AG09319 (cell line): ENCODE measurements at regions not wholly inside any gene's neighbourhood (a gene's known extent, or its start where the extent isn't known, plus 50 kb on each side); places are given as distances from the start of the nearest gene placed in this dataset.
"Not testable (repeated sequence)": the region's sequence is repeated elsewhere in the genome, so short reads cannot be mapped to it uniquely, and the experiment has no call there.

Source experiments
- DNase-seq: peaks from one replicate; pipeline ENCODE4 v3.0.0-alpha.2; 2010; ENCODE audit warnings: low read depth; ENCODE audit errors: extremely low read depth
- CTCF ChIP-seq: IDR thresholded peaks from 2 replicates; pipeline ENCODE4 v1.5.1; 2011; ENCODE audit warnings: low read depth, mild to moderate bottlenecking, inconsistent platforms, low read length, moderate library complexity

DNA sequence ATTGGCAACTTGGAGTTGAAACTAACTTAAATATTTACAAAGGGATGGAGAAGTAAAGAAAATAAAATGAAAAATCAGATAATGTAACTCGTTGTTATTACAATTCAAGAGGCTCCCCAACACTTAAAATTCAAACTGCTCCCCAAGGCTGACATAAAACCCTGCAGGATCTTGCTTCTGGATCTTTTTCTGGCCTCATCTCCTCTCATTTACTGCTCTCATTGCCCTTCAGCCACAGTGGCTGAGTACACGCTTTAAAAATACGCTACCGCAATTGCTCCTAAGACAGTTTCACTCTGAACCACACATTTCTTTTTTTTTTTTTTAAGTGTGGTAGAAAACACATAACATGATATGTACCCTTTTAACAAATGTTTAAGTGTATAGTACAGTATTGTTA, 718.1 kb upstream of the ANO3 start:
- no peak for TF ChIP-seq CTCF
- DNase-seq: no peak

- no peak for DNase-seq
- no peak for TF ChIP-seq CTCF
Observed at GRCh38 chr11:25615069-25615468, 716.9 kb upstream of the ANO3 start.

DNA sequence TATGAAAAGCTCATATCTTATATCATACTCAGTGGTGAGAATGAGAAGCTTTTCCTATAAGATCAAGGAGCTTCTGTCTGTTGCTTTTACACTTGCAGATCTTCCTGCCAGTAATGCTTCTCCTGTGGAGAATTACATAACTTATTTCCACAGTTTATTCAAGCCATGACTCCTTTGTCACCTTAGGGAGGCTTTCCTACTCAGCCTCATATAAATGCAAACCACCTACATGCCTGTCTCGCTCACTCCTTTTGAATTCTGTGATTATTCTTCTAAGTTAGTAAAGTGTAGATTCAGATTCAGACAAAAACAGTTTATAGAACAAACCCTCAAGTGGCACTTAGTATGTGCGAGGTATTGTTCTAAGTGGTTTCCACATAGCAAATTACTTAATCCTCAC, 716.1 kb upstream of the ANO3 start:
- TF ChIP-seq CTCF: no peak

DNA sequence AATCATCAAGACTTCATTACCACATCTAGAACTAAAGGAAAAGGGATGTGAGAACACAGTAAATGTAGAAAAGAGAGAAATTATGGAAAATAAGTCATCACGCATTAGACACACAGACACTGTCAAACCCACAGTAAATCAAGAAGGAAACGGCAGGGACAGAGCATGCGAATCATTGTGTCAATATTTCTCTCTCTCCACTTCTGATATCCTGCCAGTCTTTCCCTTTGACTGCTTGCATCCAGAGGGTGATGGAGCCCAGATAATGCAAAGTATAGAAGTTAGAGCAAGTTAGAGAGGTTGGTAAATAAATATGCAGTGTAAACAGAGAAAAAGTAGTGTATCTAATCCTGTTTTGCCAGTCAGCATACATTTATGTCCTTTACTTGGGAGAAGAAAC, 706.8 kb upstream of the ANO3 start:
- TF ChIP-seq CTCF: no peak
- no peak for DNase-seq

More for the DNA sequence above, 716.1 kb upstream of the ANO3 start:
- DNase-seq: no peak

DNA sequence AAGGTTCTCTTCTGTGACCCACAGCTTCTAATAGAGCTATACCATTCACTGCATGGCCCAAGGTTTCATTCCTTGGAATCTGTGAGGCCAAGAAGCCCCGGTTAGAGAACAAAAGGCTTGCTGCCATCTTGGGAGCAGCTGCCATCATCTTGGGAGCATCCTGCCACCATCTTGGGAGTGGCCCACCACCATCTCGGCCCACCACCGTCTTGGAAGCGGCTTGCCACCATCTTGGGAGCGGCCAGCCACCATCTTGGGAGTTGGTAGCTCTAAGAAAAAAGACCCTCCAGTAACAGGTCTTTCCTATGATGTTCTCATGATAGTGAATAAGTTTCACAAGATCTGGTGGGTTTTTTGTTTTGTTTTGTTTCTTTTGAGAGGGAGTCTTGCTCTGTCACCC, 703.9 kb upstream of the ANO3 start:
- no peak for TF ChIP-seq CTCF

DNA sequence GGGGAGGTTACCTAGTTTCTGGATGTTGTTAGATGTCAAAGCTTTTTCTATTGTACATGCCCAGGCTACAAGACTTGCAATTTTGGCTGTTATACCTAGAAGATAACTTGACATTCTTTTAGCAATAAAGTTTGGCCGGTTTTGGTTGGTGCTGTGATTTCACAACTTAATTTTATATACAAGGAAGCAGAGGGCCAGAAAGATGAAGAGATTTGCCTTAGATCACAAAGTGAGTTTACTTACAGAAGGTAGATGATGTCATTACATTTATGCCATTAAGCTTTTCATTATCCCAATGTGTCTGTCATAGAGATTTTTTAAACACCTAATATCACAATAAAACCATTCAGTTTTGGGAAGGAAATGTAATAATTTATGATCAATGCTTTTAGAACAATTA, 698.7 kb upstream of the ANO3 start:
- no peak for TF ChIP-seq CTCF
- DNase-seq: no peak

More for the DNA sequence above, 703.9 kb upstream of the ANO3 start:
- no peak for DNase-seq

GRCh38 chr11:25649220-25649619, 682.7 kb upstream of the ANO3 start:
- not testable (repeated sequence) for DNase-seq

- no peak for DNase-seq
- no peak for TF ChIP-seq CTCF
Observed at GRCh38 chr11:25650319-25650718, 681.6 kb upstream of the ANO3 start.
